K562 (cell line): ENCODE measurements at regions not wholly inside any gene's neighbourhood (a gene's known extent, or its start where the extent isn't known, plus 50 kb on each side); places are given as distances from the start of the nearest gene placed in this dataset.
"Not testable (repeated sequence)": the region's sequence is repeated elsewhere in the genome, so short reads cannot be mapped to it uniquely, and the experiment has no call there.

Source experiments
- ATF6 ChIP-seq: sonication (generic); formaldehyde crosslinking; IDR thresholded peaks from 2 replicates; pipeline ENCODE4 v1.4.0; 2020; ENCODE audit warnings: mild to moderate bottlenecking, missing genetic modification reagents
- CTCF ChIP-seq, 3 experiments: IDR thresholded peaks in 2 of 3; conservative IDR thresholded peaks in 1 of 3; 2 replicates each; pipeline ENCODE4 v1.5.1; 2011 to 2012; ENCODE audit warnings: low read length in 3 of 3, mild to moderate bottlenecking in 3 of 3, control low read depth in 2 of 3, improper control_type of control experiment in 1 of 3, inconsistent platforms in 1 of 3, low read depth in 1 of 3, mixed read lengths in 1 of 3, moderate library complexity in 1 of 3; ENCODE audit not compliant: insufficient read depth in 2 of 3
- E2F4 ChIP-seq: sonication (generic); formaldehyde crosslinking; IDR thresholded peaks from 2 replicates; pipeline ENCODE4 v1.8.0; 2022; ENCODE audit warnings: mild to moderate bottlenecking, low read depth, missing genetic modification reagents
- EP400 ChIP-seq: fragments of 450-650 bp; IDR thresholded peaks from 2 replicates; pipeline ENCODE4 v1.6.1; 2017; ENCODE audit warnings: antibody characterized with exemption, mild to moderate bottlenecking, moderate library complexity
- KAT8 ChIP-seq: fragments of 450-650 bp; IDR thresholded peaks from 2 replicates; pipeline ENCODE4 v1.6.1; 2016; ENCODE audit warnings: low read depth, mild to moderate bottlenecking
- MAZ ChIP-seq, 2 experiments: fragments of 450-650 bp in 1 of 2; sonication (generic) in 1 of 2; formaldehyde crosslinking; IDR thresholded peaks in 1 of 2; conservative IDR thresholded peaks in 1 of 2; 2 replicates each; pipeline versions ENCODE4 v1.4.0 to v1.5.0; 2020; ENCODE audit warnings: mild to moderate bottlenecking in 1 of 2, missing genetic modification reagents in 1 of 2
- MEF2D ChIP-seq: conservative IDR thresholded peaks from 2 replicates; pipeline ENCODE4 v1.6.1; 2016; ENCODE audit warnings: low read depth, missing genetic modification characterization, missing compliant biosample characterization
- PRPF4 ChIP-seq: fragments of 200-400 bp; formaldehyde crosslinking; IDR thresholded peaks from one replicate; pipeline ENCODE4 v1.6.1; 2017; ENCODE audit warnings: low read length, low read depth, mild to moderate bottlenecking; ENCODE audit not compliant: insufficient read depth, poor library complexity, severe bottlenecking
- RBBP5 ChIP-seq: fragments of 200-600 bp; sonication (generic); IDR thresholded peaks from 2 replicates; pipeline ENCODE4 v1.6.1; 2012; ENCODE audit warnings: borderline replicate concordance, mild to moderate bottlenecking, low read length, control low read depth, inconsistent platforms; ENCODE audit not compliant: insufficient read depth, poor library complexity, severe bottlenecking
- USF2 ChIP-seq: sonication (generic); formaldehyde crosslinking; IDR thresholded peaks from 2 replicates; pipeline ENCODE4 v1.5.0; 2020; ENCODE audit warnings: missing genetic modification reagents
- ZBTB33 ChIP-seq: sonication (generic); formaldehyde crosslinking; IDR thresholded peaks from 2 replicates; pipeline ENCODE4 v1.8.1; 2023; ENCODE audit warnings: mild to moderate bottlenecking, missing genetic modification reagents
- ZBTB49 ChIP-seq: sonication (generic); formaldehyde crosslinking; IDR thresholded peaks from 2 replicates; pipeline ENCODE4 v1.8.0; 2022; ENCODE audit warnings: missing genetic modification reagents, mild to moderate bottlenecking, borderline replicate concordance
- ZNF766 ChIP-seq: fragments of 200-800 bp; sonication (Bioruptor generic); conservative IDR thresholded peaks from 2 replicates; pipeline ENCODE4 v1.6.1; 2016; ENCODE audit warnings: missing genetic modification characterization, missing compliant biosample characterization

- not testable (repeated sequence) for TF ChIP-seq PRPF4; MAZ (CRISPR knock-in tag; conservative IDR thresholded peaks at IDR 0.05 in 1 of 2, IDR thresholded peaks at IDR 0.05 in 1 of 2); RBBP5; EP400; KAT8; MEF2D (tag); ZNF766 (CRISPR knock-in tag); CTCF (IDR thresholded peaks at IDR 0.05 in 2 of 3, conservative IDR thresholded peaks at IDR 0.05 in 1 of 3; ENCODE audit: insufficient read depth in 2 of 3, low read depth in 1 of 3, low read length in 3 of 3); USF2 (CRISPR knock-in tag); ZBTB49 (CRISPR knock-in tag); ATF6 (CRISPR knock-in tag); E2F4 (CRISPR knock-in tag); ZBTB33
Observed at GRCh38 chr1:206366772-206367171, 103.5 kb upstream of the IKBKE start.
